ENCODE measurements at regions not wholly inside any gene's neighbourhood (a gene's known extent, or its start where the extent isn't known, plus 50 kb on each side); places are given as distances from the start of the nearest gene placed in this dataset.

DNA sequence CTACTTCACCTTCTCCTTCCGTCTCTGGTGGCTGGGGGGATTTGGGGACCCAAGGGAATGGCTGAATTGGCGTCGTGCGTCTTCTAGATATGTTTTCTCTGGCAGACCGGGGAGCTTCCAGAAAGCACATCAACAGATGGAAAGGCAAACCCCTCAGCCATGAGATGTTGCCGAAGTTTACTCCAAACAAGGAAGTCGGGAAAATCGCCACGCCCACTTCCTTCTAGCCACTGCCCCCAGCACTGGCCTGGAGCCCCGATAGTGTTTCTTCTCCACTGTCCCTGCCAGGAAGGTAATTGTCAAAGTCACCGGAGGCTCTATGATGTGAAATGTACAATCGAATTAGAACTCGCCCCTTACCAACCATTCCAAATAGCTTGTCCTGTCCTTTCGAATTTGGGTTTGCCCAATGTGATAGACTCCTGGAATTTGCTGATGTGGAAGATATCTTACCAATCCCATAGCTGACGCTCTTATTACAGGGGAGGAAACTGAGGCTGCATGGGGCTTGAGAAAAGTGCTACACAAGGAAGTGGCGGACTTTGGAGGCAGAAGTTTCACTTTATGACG, 191.0 kb downstream of the LSM5 start:
- TF ChIP-seq ESRRG (CRISPR knock-in tag; IDR thresholded peaks at IDR 0.05) (no peak), ARNTL (CRISPR knock-in tag; IDR thresholded peaks at IDR 0.05; ENCODE audit: borderline replicate concordance, low read depth) (no peak), ZFP3 (CRISPR knock-in tag; IDR thresholded peaks at IDR 0.05) (no peak)
